ENCODE measurements at regions not wholly inside any gene's neighbourhood (a gene's known extent, or its start where the extent isn't known, plus 50 kb on each side); places are given as distances from the start of the nearest gene placed in this dataset.

DNA sequence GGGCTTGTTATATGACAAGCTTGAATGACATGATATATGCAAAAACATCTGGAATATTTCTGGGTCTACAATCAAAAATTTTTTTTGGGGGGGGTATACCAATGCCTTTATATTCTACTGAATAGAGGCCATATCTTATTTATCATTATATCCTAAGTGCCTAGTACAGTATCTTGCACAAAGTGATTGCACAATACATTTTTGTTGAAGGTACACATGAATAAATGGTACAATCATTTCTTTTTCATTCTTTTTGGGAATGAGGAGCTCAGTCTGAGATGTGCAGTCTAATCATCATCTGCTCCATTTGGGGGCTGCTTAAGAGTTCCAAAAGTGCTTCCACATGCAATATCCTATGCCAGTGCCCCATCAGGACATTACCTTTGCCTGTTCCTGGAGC lies 214.6 kb downstream of the KIF20B start:
- TF ChIP-seq, protein P1, sequence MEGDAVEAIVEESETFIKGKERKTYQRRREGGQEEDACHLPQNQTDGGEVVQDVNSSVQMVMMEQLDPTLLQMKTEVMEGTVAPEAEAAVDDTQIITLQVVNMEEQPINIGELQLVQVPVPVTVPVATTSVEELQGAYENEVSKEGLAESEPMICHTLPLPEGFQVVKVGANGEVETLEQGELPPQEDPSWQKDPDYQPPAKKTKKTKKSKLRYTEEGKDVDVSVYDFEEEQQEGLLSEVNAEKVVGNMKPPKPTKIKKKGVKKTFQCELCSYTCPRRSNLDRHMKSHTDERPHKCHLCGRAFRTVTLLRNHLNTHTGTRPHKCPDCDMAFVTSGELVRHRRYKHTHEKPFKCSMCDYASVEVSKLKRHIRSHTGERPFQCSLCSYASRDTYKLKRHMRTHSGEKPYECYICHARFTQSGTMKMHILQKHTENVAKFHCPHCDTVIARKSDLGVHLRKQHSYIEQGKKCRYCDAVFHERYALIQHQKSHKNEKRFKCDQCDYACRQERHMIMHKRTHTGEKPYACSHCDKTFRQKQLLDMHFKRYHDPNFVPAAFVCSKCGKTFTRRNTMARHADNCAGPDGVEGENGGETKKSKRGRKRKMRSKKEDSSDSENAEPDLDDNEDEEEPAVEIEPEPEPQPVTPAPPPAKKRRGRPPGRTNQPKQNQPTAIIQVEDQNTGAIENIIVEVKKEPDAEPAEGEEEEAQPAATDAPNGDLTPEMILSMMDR (conservative IDR thresholded peaks at IDR 0.05 in 1 of 2, IDR thresholded peaks at IDR 0.05 in 1 of 2; ENCODE audit: low read depth in 1 of 2, low read length in 2 of 2), result no peak
- TF ChIP-seq EZH2 (IDR thresholded peaks at IDR 0.05; ENCODE audit: low read length, missing control alignments), result no peak

All from fibroblast of lung (primary cell).